Activated T-cell treated with anti-CD3 and anti-CD28 coated beads, Interleukin-2, amount 50 U/mL, for 4 hours (primary cell): ENCODE measurements at regions not wholly inside any gene's neighbourhood (a gene's known extent, or its start where the extent isn't known, plus 50 kb on each side); places are given as distances from the start of the nearest gene placed in this dataset.

Experiments
- ATAC-seq, 2 donors: fragments of 200-7000 bp; cut with Tn5 transposase; one replicate each; pipeline ENCODE4 v1.10.0; 2021
- DNase-seq: peaks from one replicate; pipeline ENCODE4 v3.0.0-alpha.2; 2020
- H3K27me3 Mint-ChIP-seq: one replicate; pipeline ENCODE4 v1.8.0; 2021; ENCODE audit warnings: low read depth, mixed read lengths
- H3K36me3 Mint-ChIP-seq: one replicate; pipeline ENCODE4 v1.8.0; 2022; ENCODE audit warnings: mixed read lengths; ENCODE audit not compliant: insufficient read depth
- H3K4me1 Mint-ChIP-seq: one replicate; pipeline ENCODE4 v1.8.0; 2021; ENCODE audit warnings: low read depth, mixed read lengths
- H3K4me3 Mint-ChIP-seq: one replicate; pipeline ENCODE4 v1.8.0; 2021; ENCODE audit warnings: mild to moderate bottlenecking, moderate library complexity, mixed read lengths
- H3K9me3 Mint-ChIP-seq: one replicate; pipeline ENCODE4 v1.8.0; 2021; ENCODE audit warnings: mixed read lengths

GRCh38 chr11:24356501-24356900 is 140.4 kb upstream of the LUZP2 start:
- ATAC-seq = no peak

DNA sequence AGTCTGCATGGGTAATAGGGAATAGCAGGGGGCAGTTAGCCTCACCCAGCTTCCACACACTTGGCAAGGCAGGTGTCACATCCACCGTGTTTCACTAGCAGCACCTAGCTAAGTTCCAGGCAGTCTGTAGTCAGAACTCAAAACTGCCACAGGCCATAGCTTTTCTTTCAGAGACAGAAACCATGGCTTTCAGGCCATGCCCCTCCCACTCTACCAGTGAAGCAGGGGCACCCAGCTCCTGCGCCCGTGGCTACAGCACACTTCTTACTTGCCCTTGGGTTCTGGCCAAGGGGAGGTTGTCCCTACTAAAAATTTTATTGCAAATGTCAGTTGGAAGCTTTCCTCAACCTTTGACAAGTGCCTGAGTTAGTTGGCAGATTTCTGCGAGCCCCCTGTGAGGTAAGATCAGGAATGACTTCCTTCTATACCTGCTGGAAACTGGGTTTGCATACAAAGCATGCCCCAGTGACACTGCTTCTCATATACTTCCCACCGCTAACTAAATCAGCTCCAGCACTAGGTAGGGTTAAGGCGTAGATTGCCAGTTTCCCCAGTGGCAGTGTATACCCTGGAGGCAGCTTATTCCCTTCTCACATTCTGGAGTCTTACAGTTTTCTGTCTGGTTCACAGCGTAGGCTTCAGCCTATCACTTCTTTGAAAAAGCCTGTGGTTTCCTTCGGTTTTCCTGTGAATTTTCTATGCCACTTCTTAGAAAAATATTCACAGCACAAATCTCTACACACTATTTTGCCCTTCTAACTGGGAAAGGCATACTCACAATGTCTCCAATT is 139.0 kb upstream of the LUZP2 start:
- DNase-seq (no peak), ATAC-seq (no peak)
- Mint-ChIP-seq H3K4me1 (no peaks in the 10 kb centered on the region), H3K4me3 (no peak overlapping the region), H3K27me3 (no peaks in the 10 kb centered on the region), H3K9me3 (peaks cover 7% of the 10 kb centered on the region), H3K36me3 (no peaks in the 10 kb centered on the region)

More at GRCh38 chr11:24356501-24356900, 140.4 kb upstream of the LUZP2 start:
- DNase-seq = no peak
- Mint-ChIP-seq H3K9me3 (peaks cover 4% of the 10 kb centered on the region), H3K4me3 (no peak overlapping the region), H3K4me1 (no peaks in the 10 kb centered on the region), H3K27me3 (no peaks in the 10 kb centered on the region), H3K36me3 (no peaks in the 10 kb centered on the region)

DNA sequence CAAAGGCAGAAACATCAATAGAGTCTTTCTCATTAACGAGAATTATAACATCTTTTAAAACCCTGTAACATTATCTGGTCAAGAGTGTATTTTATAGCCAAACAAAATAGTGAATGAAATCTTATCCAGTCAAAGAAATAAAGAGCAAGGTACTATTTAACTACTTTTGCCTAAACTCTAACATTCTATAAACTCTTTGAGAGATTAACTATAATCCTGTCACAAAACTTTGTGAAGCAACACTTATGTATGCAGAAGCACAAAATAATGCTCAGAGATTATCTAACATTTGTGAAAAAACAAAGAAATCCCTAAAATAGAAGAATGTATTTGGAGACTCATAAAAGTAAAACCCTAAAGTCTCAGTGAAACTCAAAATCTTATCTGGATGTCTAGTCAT is 124.4 kb upstream of the LUZP2 start:
- no peaks in the 10 kb centered on the region for H3K36me3 Mint-ChIP-seq
- no peak overlapping the region for H3K4me3 Mint-ChIP-seq
- ATAC-seq = no peak
- H3K27me3 Mint-ChIP-seq = no peaks in the 10 kb centered on the region
- H3K4me1 Mint-ChIP-seq = no peaks in the 10 kb centered on the region
- peaks cover 10% of the 10 kb centered on the region for H3K9me3 Mint-ChIP-seq
- DNase-seq = no peak

DNA sequence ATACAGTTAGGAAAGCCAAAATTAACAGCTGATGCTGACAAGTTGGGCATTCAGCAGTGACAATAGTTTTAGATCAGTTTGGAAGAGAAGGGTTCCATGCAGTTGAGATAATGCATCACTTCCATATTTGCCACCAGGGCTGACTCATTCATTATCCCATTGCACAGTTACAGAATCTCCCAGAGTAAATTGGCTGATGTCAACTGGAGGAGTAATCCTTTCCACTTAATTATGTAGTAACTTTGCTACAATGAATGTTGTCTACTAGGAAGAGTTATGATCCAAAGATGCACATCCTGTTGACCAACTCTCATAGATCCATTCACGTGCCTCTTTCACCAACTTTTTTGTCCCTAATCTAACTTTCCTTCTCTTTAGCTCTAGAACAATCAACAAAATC is 123.3 kb upstream of the LUZP2 start:
- Mint-ChIP-seq H3K4me1 (no peaks in the 10 kb centered on the region), H3K9me3 (peaks cover 10% of the 10 kb centered on the region), H3K4me3 (no peak overlapping the region), H3K27me3 (no peaks in the 10 kb centered on the region), H3K36me3 (no peaks in the 10 kb centered on the region)
- no peak for DNase-seq
- ATAC-seq = no peak

DNA sequence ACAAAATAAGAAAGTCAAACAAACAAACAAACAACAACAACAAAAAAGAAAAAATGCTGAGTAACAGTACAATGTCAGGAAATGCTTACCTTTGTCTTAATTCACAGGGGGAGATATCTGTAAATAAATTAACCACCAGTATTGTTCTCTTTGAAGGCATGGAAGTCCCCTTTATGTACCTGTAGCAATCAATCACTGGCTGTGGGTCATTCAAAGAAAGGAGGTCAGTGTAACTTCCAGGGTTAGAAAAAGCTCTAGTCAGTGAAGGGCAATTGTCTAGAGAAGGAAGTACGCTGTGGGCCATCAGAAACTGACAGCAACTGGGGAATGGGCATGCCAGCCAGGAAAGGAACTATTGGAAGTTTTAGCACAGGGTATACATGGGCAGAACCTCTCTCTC is 121.5 kb upstream of the LUZP2 start:
- Mint-ChIP-seq H3K4me3 (no peak overlapping the region), H3K4me1 (no peaks in the 10 kb centered on the region), H3K36me3 (no peaks in the 10 kb centered on the region), H3K9me3 (peaks cover 10% of the 10 kb centered on the region), H3K27me3 (no peaks in the 10 kb centered on the region)
- no peak for ATAC-seq
- DNase-seq = no peak

DNA sequence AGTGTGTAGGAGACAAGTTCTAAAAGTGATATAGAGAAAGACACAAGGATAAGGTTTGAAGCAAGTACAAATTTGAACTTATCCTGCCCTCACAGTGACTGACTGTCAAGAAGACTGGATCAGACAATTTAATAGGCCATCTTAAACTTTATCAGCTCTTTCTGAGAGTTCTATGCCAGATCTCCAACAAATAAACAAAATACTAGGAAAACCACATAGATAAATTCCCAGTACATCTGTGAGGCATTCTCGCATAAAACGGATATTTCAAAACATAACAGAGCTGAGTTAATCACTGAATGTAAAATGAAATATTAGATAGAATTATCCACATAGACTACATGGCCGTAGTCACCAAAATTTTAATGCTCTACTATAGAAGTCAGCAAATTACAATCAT is 120.9 kb upstream of the LUZP2 start:
- ATAC-seq = no peak
- no peaks in the 10 kb centered on the region for H3K4me1 Mint-ChIP-seq
- H3K36me3 Mint-ChIP-seq = no peaks in the 10 kb centered on the region
- peaks cover 10% of the 10 kb centered on the region for H3K9me3 Mint-ChIP-seq
- DNase-seq = no peak
- H3K4me3 Mint-ChIP-seq = no peak overlapping the region
- no peaks in the 10 kb centered on the region for H3K27me3 Mint-ChIP-seq

DNA sequence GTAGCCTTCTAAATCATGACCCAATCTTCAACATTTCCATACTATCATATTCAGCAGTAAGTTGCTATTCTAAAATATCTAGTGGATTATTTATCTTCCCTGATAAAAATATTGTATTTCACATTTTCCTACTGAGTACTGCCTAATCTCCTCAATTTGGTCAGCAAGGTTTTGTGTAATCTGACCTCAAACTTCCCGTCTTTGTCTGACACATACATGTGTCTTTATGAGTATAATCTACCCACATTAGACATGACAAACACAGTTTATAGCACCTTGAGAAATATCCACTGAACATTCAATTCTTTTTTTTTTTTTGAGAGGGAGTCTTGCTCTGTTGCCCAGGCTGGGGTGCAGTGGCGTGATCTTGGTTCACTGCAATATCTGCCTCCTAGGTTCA is 113.7 kb upstream of the LUZP2 start:
- Mint-ChIP-seq H3K36me3 (no peaks in the 10 kb centered on the region), H3K4me3 (no peak overlapping the region), H3K9me3 (peaks cover 13% of the 10 kb centered on the region), H3K4me1 (no peaks in the 10 kb centered on the region), H3K27me3 (no peaks in the 10 kb centered on the region)
- DNase-seq (no peak), ATAC-seq (no peak)

- no peaks in the 10 kb centered on the region for H3K36me3 Mint-ChIP-seq
- no peak overlapping the region for H3K4me3 Mint-ChIP-seq
- no peak for ATAC-seq
- peaks cover 13% of the 10 kb centered on the region for H3K9me3 Mint-ChIP-seq
- no peak for DNase-seq
- H3K4me1 Mint-ChIP-seq = no peaks in the 10 kb centered on the region
- no peaks in the 10 kb centered on the region for H3K27me3 Mint-ChIP-seq
Observed at GRCh38 chr11:24384240-24384639, 112.6 kb upstream of the LUZP2 start.

- no peaks in the 10 kb centered on the region for H3K27me3 Mint-ChIP-seq
- H3K4me3 Mint-ChIP-seq = no peak overlapping the region
- H3K36me3 Mint-ChIP-seq = no peaks in the 10 kb centered on the region
Observed at GRCh38 chr11:24386546-24387397, 110.1 kb upstream of the LUZP2 start.

GRCh38 chr11:24389575-24389974 is 107.3 kb upstream of the LUZP2 start:
- Mint-ChIP-seq H3K36me3 (no peaks in the 10 kb centered on the region), H3K27me3 (no peaks in the 10 kb centered on the region), H3K4me1 (no peaks in the 10 kb centered on the region), H3K9me3 (peaks cover 5% of the 10 kb centered on the region), H3K4me3 (no peak overlapping the region)
- no peak for DNase-seq
- ATAC-seq = no peak

More at GRCh38 chr11:24386546-24387397, 110.1 kb upstream of the LUZP2 start:
- peaks cover 9% of the 10 kb centered on the region for H3K9me3 Mint-ChIP-seq
- H3K4me1 Mint-ChIP-seq = no peaks in the 10 kb centered on the region
- ATAC-seq = no peak
- no peak for DNase-seq

DNA sequence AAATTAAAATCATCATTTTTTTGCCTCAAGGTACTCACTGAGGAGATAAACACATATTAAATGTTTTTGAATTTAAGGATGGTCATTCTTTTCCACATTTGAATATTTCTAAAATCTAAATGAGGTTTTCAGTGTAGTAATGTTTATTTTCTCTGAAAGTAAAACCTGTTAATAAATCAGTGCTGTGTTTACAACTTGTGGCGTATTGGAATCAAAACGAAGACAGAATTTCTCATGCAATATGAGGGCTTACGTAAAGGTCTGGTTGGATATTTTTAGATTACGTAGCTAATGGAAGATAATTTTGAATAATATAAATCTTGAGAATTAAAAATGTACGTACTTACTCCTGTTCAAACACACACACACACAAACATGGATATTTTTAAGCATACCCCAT is 106.8 kb upstream of the LUZP2 start:
- Mint-ChIP-seq H3K27me3 (no peaks in the 10 kb centered on the region), H3K36me3 (no peaks in the 10 kb centered on the region), H3K9me3 (peaks cover 5% of the 10 kb centered on the region), H3K4me1 (no peaks in the 10 kb centered on the region), H3K4me3 (no peak overlapping the region)
- DNase-seq (no peak), ATAC-seq (no peak)

GRCh38 chr11:24390762-24391161 is 106.1 kb upstream of the LUZP2 start:
- Mint-ChIP-seq H3K4me3 (no peak overlapping the region), H3K27me3 (no peaks in the 10 kb centered on the region), H3K9me3 (no peaks in the 10 kb centered on the region), H3K4me1 (no peaks in the 10 kb centered on the region), H3K36me3 (no peaks in the 10 kb centered on the region)
- ATAC-seq (no peak), DNase-seq (no peak)

GRCh38 chr11:24391167-24391566 is 105.7 kb upstream of the LUZP2 start:
- DNase-seq = no peak
- Mint-ChIP-seq H3K27me3 (no peaks in the 10 kb centered on the region), H3K4me1 (no peaks in the 10 kb centered on the region), H3K36me3 (no peaks in the 10 kb centered on the region), H3K4me3 (no peak overlapping the region), H3K9me3 (no peaks in the 10 kb centered on the region)
- no peak for ATAC-seq

- Mint-ChIP-seq H3K4me3 (no peak overlapping the region), H3K9me3 (peaks cover 6% of the 10 kb centered on the region), H3K4me1 (no peaks in the 10 kb centered on the region), H3K27me3 (no peaks in the 10 kb centered on the region), H3K36me3 (no peaks in the 10 kb centered on the region)
- no peak for ATAC-seq
- no peak for DNase-seq
Observed at GRCh38 chr11:24400059-24400665, 96.7 kb upstream of the LUZP2 start.
